NCI-H1105 (cell line): ENCODE measurements at regions not wholly inside any gene's neighbourhood (a gene's known extent, or its start where the extent isn't known, plus 50 kb on each side); places are given as distances from the start of the nearest gene placed in this dataset.
"Not testable (repeated sequence)": the region's sequence is repeated elsewhere in the genome, so short reads cannot be mapped to it uniquely, and the experiment has no call there.

Experiments used
- DNase-seq: peaks from one replicate; lab custom pipeline; 2025; lab: John Stamatoyannopoulos, UW

DNA sequence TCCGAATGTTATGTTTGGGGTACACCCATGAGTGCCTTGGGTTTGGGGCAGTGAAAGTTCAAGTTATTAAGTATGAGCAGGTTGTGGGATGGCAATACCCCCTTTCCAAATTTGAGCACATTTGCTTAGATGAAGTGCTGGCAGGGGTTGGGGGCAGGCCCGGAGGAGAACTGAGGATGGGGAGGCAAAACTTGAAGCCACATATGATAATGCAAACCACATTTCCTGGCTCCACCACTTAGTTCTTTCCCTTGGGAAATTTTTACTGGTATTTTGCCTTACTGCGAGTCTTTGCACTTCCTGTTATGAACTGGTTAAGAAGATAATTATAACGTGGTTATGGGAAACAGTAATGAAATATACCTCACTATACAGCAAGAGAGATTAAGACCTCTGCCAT lies 336.0 kb upstream of the ONECUT1 start:
- no peak for DNase-seq

DNA sequence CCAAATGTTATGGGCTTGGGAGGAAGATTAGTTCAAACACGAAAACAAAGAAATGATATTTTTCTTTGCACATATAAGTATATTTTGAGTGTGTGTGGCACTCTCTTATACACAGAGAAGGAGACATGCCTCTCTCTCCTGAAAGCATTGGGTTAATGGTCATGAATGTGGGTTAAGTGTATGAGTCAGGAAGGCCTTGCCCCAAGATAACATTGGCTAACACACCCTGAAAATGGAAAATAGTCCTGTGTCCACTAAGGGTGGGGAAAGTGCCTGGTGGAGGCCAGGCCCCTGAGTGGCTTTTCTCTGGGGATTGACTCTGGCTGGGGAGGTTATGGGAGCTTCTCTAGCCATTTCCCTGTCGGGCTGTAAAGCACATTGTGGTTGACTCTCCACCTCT lies 332.7 kb upstream of the ONECUT1 start:
- DNase-seq, result no peak

DNA sequence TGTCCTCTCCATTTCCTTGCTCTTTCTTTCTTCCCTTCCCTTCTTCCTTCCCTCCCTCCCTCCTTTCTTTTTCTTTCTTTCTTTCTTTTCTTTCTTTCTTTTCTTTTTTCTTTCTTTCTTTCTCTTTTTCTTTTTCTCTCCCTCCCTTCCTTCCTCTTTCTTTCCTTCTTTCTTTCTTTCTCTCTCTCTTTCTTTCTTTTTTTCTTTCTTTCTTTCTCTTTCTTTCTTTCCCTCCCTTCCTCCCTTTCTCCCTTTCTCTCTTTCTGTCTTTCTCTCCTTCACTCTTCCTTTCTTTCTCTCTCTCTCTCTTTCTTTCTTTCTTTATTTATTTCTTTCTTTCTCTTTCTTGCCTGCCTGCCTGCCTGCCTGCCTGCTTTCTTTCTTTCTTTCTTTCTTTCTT lies 326.8 kb upstream of the ONECUT1 start:
- DNase-seq, result not testable (repeated sequence)

DNA sequence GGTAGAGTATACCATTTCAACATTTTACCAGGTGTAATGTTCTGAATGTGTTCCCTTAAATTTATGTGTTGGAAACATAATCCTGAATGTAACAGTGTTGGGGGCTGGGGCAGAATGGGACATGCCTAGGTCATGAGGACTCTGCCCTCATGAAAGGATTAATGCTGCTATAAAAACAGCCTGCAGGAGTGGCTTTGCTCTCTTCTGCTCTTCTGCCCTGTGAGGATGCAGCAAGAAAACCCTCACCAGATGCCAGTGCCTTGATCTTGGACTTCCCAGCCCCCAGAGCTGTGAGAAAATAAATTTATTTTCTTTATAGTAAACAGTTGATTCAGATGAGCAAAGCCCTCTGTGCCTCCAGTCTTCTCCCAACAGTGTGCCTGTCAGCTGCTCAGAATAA lies 326.0 kb upstream of the ONECUT1 start:
- no peak for DNase-seq

DNA sequence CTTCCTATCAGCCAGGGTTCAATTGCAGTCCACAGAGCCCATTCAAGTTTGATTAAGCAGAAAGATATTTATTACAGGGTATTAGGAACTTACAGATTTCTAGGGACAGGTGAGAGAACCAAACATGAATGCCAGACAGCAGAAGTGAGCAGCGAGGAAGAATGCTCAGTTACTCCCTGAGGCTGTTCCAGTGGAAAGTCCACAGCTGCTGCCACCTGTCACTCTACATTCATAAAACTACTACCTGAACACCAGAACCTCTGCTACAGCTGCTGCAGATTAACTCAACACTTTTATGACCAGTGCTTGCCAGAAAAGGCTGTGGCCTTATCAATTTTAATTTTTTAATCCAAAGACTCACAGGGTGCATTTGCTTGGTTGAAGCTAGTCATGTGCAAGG lies 325.4 kb upstream of the ONECUT1 start:
- DNase-seq, result no peak

DNA sequence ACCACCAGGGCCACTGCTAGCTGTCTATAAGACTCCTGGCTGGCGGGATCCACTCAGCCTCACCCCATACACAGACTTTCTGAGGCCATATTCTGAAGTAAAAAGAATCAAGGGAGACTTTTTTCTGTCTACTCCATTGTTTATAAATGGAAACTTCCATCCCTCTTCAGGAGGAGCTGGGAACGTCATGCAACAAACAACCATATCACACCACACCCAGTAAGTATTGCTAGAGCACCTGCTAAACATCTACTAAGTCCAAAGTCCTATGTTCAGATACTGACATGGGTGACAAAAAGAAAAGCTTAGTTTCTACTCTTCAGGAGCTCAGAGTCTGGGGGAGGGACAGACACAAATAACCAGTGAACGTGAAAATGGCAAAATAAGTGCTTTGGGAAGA lies 324.8 kb upstream of the ONECUT1 start:
- no peak for DNase-seq

DNA sequence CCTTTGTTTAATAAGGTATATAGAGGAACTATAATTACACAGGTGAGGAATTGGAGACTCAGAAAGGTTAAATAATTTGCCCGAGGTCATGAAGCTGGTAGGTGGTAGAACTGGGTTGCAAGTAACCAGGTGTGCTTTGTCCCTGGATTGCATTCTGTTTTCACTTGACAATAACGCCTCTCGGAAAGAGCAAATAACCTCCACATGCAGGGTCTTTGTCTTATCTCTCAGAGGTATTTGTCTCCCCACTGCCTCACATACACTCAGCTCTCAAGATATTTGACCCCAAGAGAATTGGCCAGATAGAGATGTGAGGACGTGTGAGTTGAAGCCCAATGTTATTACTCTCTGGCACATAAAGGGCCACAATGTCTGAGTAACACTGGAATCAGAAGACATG lies 320.9 kb upstream of the ONECUT1 start:
- no peak for DNase-seq

DNA sequence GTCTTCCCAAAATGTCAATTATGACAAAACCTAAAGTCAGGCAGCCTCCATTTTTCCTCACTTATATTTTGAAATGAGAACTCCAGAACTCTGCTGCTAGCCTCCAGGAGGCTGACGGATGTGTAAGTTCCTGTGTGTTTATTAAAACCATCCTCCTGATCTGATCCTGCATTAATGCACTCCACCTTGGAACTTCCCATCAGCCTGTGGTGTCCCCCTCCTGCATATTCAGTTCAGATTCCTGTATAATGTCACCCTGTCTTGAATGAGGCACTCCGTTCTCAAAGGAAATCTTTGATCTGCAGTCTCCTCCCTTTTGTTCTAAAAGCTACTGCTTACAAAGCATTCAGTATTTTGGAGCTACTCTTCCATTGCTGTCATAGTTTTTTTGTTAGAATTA lies 318.2 kb upstream of the ONECUT1 start:
- DNase-seq, result no peak

DNA sequence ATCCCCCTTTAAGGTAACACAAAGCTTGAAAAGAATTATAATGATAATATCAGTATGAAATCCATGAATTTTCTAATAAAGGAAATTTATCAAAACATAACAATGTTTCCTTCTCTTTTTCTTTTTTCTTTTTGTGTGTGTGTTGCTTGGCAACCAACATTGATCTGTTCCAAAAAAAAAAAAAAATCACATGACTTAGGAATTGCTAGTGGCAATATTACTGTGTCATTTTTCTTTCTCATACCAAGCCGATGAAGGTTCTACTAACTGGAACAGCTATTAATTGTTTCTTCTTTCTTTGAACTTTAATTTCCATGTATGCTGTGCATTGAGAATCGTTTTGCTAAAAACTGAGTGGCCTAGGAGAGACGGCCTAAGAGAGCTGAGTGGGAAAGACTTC lies 317.7 kb upstream of the ONECUT1 start:
- DNase-seq, result no peak

DNA sequence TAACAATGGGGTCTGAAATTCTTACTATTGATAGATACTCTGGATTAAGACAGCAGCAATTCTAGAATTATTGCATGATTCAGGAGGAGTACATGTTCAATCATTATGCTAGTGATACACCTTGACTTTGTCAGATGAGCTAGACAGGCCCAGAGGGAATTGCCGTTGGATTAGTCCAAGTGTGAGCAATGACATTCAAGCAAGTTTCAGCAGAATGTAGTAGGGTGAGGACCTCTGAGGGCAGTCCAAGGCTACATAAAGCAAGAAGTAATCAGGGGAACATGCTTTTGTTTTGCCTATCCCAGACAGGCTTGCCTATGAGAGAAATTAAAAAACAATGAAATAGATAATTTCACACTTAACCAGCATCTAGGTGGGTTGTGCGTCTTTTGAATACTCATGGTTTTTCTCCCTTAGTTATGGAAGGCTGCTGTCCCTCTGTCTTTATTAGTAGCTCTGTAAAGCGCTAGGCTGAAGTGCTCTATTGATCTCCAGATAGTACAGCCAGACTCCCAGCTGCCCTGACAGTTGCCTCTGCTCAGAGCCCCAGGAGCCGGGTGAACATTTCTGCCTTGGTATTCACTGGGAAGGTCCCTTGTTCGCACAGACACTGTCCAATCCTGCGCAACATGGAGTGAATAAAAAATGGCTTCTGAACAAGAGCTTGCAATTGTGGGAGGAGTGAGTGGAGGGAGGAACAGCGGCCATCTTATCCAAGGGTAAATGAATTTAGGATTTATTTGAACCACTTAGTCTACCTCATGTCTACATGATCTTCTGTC lies 316.6 kb upstream of the ONECUT1 start:
- no peak for DNase-seq

DNA sequence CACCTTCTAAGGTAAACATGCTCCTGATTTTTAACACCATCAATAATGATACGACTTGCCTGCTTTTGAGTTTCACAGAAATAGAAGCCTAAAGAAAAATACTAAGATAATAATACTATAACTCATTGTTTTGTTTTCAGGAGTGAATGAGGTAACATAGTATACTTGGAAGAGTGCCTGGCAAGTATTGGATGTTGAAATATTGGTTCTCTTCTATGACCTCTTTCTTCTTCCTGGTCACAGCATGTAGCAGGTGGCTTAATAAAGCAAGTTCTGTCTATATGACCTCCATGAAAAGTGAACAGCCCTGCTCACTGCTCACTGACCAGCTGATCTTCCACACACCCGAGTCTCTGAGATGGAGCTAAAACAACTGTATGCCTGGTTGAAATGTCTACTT lies 312.3 kb upstream of the ONECUT1 start:
- DNase-seq, result no peak

DNA sequence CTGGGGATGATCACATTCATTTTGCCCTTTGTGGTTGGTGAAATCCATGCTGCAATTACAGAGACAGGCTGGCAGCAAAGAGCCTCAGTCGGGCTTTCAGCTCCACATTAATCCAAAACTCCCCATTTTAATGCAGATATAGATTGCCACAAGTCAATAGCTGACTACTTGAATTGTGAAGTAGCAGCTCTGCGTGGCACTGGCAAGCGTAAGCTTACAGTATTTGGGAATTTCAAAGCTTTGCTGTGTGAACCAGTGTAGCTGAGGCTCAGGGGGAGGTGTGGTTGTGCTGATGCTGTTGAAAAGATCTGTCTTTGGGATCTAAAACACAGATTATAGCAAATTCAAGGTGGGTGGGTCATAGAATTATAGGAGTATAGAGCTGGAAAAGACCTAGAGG lies 290.3 kb upstream of the ONECUT1 start:
- no peak for DNase-seq

DNA sequence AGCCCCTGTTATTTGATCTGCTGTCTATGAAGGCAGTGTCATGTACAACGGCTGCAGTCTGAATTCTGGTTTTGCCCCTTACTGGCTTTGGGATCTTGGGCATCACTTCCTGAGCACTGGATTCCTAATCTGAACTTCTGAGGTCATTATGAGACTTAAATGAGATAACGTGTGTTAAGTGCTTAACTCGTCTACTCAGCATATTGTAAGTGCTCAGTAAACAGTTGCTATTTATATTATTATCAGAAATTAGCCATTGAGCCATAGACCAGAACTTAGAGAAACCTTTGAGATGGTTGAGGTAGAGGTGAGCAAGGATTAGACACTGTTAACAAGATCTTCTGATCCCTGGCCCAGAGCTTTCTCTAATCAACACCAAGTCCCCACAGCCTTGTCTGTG lies 284.1 kb upstream of the ONECUT1 start:
- no peak for DNase-seq

DNA sequence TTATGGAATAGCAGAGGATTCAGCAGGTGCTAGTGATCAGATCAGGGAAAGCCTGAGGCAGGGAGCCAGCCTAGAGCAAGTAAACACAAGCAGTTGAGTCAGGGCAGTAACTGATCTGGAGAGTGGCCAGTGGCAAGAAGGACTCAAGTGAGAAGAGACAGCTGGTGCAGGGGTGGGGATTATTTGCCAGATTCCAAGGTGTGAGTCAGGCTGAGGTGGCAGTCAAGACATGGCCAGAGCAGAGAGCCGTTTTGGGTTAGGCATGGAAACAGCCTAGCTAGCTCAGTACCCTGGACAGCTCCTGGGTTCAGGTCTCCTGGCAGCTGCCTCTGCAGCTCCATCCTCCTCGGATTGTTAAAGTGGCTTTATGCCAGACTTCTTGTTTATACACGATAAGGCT lies 281.9 kb upstream of the ONECUT1 start:
- DNase-seq, result peak; percentile 32

DNA sequence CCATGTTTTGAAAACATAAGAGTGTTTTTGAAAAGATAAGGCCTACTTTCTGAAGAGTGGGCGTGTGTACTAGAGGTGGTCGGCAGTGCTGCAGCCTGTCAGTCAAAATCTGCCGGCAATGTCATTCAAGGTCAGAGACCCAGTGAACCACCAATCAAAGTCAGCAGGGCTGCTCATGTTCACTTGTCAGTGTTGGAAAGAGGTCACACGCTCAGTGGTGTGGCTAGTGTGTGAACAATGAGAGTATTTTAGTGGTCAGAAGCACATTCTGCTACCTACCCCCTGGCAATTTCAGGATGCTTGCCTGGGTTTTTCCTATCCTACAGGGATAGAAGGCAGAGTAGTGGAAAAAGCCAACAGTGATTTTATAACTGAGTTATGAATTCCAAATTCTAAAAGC lies 278.5 kb upstream of the ONECUT1 start:
- DNase-seq, result no peak

DNA sequence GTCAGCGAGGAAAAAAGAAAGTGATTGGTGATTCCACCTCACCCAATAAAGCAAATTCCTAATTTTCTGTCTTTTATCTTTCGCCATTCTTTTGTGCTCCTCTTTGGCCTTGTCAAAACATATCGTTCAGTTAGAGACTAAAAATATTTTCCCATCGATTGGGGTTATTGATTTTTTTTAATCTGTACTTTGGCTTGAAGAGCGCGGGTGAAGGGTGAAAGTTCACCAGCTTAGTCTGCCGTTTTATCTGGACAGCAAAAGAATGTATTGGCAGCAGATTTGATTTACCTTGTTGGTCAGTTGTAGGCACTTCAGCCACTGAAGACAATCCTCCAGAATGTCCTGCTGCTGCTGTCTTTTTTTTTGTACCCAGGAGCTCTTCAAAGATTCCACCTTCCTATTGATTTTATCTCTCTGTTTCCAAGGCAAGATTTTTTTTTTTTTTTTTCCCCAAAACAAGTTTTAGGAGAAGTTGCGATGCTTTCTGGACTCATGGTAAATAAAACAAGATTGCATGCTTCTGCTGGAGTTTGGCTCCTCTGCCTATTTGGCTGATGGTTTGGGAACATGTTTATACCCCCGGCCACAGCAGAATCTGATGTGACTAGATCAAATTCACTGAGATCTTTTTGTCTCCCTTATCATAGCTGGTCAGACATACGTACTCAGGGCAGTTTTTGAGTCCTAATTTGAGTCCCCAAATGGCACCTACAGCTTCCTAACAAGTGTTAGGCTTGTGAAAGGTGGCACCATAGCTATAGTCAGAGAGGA lies 269.3 kb upstream of the ONECUT1 start:
- no peak for DNase-seq

DNA sequence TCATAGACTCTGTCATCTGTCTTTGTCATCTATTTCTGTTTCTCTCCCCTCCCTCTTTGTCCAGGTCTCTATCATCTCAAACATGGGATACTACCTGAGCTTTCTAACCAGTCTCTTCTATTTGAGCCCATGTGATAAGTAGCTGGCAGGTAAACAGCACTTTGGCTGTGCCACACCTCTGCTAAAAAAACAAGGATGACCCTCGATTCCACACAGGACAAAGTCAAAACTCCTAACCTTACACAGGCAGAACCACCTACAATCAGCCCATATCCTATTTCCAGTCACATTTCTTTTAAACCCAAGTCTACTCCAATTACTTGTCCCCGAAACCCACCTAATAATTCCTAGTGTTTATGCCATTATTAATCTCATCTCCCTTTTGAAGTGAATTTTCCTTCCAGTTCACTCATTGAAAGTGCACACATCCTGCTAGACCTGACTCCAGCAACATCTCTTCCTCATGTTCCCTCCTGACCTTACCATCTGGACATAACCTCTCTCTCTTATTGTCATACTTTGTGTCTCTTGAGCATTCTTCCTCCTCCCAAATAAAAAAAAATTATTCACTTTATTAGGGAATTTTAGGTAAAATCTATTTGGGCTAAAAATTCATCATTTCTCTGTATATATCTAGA lies 256.1 kb upstream of the ONECUT1 start:
- DNase-seq, result no peak

DNA sequence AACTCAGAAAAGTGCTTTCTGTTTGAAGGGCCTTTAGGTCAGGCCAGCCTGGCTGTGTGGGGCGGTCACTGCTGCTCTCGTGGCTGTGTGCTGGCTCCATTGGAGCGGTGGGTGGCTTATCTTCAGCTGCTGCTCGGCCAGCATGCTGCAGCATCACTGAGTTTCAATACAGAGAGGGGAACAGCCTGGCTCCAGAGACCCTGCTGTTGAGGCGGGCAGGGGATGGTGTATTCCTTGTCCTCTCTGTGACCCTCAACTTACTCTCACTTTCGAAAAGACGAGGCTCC lies 248.5 kb upstream of the ONECUT1 start:
- no peak for DNase-seq

DNA sequence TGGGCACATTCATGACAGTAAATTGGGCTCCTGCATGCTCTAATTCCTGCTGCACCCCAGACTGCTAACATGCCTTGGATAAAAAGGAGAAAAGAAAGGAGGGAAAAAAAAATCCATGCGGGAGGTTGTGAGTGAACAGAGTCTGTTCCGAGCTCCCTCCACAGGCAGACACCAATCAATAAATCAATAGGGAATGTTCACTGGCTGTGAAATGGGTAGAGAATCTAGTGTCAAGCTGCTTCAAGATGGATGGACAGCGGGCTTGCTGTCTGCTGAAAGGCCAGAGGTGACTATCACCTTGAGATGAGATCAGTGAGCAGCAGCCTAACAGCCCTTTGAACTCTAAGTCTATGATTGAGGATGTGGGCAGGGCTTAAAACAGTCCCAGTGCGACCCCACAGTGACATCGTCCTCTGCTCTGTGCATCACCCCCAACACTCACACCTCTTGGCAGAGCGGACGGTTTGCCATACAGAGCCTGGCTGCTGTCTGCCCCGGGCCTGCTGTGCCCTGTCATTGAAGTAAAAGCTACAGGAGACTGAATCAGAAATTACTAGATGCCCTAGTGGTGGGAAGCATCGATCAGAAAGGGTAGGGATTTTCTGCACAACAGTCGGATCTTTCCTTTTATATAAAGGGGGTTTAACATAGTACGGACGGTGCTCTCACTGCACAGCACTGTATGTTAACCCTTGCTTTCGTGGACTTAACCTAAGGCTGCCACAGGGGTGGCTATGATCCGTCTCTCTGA lies 247.9 kb upstream of the ONECUT1 start:
- DNase-seq, result no peak

DNA sequence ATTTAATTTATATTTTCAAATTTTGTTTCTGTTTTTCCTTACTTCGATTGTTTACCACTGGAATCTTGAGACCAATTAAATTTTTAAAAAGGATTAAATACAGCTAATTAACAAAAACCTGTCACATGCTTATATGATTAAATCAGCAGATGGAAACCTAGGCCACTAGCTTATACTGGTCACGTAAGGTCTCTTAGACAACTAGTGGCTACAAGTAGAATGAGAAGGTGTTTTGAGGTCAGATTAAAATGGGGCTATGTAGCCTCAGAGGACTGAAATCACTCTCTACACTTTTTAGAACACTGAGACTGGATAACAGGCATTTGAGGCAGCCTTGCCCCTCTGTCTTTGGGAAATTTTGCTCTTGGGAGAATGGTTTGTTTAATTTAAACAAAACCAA lies 246.5 kb upstream of the ONECUT1 start:
- no peak for DNase-seq

DNA sequence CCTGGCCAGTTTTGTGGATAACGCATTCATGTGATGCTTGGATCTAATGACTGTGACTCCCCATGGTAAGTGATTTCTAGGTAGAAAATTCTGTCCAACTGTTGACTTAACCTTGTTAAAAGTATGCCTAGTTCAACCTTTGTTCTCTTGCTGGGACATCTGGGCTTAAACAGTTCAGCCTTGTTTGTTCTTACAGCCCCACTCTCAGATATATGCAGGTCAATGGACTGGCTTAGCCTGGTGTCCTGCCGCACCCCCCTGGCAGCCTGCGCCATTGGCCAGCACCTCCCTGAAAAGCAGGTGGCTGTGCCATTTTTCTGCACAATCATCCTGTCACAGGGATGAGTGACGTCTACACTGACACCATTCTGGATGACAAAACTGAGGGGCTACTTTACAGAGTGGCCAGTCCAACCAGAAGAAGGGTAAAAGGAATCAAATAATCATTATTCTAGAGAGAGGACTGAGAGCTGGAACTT lies 244.7 kb upstream of the ONECUT1 start:
- no peak for DNase-seq

DNA sequence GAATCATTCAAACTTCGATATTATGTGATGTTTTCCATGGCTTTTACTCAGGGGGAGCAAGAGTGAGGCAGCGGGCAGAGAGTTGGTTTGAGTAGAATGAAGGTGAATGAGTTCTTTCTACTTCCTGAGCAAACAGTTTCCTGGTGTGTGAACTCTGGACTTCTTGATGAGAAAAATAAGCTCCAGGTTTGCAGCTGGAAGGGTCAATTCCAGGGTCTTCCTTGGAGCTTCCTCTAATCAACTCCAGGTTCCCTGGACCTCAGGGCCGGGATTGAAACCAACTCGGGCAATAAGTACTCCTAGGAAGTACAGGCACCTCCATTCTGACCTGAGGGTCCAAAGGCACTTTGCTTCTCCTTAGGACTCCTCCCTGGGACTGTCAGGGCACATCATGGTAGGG lies 243.6 kb upstream of the ONECUT1 start:
- DNase-seq, result no peak

DNA sequence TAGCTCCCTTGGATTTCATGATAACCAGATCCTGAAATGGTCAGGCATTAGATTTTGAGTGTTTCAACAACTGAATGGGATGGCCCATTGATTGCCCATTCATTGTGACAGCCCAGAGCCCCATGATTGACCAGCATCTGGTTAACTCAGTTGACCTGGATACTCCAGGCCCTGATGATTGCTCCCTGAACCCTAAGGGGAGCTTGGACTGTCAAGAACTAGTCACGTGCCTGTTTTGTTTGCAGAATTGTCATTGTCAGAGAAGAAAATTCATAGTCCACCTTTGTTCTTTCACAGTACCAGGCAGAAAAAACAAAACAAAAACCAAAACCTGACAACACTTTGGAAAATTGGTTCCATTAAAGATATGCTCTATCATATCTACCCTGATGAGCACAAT lies 241.3 kb upstream of the ONECUT1 start:
- DNase-seq, result no peak
